GM10248 (cell line): ENCODE measurements at regions not wholly inside any gene's neighbourhood (a gene's known extent, or its start where the extent isn't known, plus 50 kb on each side); places are given as distances from the start of the nearest gene placed in this dataset.

ENCODE experiments used
- CTCF ChIA-PET: fragments of 300-600 bp; sonication (Branson Sonifier 250); formaldehyde crosslinking; extraction: SDS; loops from one replicate; lab custom pipeline; 2021; ENCODE audit warnings: antibody characterized with exemption; lab: Yijun Ruan, JAX
- POLR2A ChIA-PET: fragments of 350-650 bp; sonication (Branson Sonifier 250); formaldehyde crosslinking; extraction: SDS; loops from one replicate; lab custom pipeline; 2020; ENCODE audit warnings: antibody characterized with exemption; lab: Yijun Ruan, JAX
- DNase-seq: peaks from one replicate; pipeline ENCODE4 v3.0.0; 2012; ENCODE audit errors: extremely low spot score
- CTCF ChIP-seq: IDR thresholded peaks from 2 replicates; pipeline ENCODE4 v1.5.1; 2012; ENCODE audit warnings: mild to moderate bottlenecking, low read depth; ENCODE audit errors: extremely low read depth, missing control alignments, control extremely low read depth

- POLR2A ChIA-PET = no interaction called here
- no peak for DNase-seq
- CTCF ChIA-PET = interaction anchor here (0.9 to 1.6 kb wide), 7 partner anchors 10 to 805 kb away, joined by 3 to 6 read pairs (median 3); no protein-coding TSS in a partner anchor
Measured at GRCh38 chr10:59586407-59586891, 123.2 kb downstream of the SLC16A9 start.

GRCh38 chr10:59585046-59585700, 124.5 kb downstream of the SLC16A9 start:
- no peak for DNase-seq
- POLR2A ChIA-PET = no interaction called here
- CTCF ChIA-PET = interaction anchor here (1.1 kb wide), 1 partner anchor 9 kb away, joined by 4 read pairs; no protein-coding TSS in a partner anchor

More at GRCh38 chr10:59586407-59586891, 123.2 kb downstream of the SLC16A9 start:
- no peak for TF ChIP-seq CTCF

GRCh38 chr10:59582780-59583179, 126.9 kb downstream of the SLC16A9 start:
- TF ChIP-seq CTCF = no peak
- POLR2A ChIA-PET = no interaction called here
- no peak for DNase-seq
- CTCF ChIA-PET = interaction anchor here (0.9 kb wide), 1 partner anchor 11 kb away, joined by 3 read pairs; no protein-coding TSS in a partner anchor

More at GRCh38 chr10:59585046-59585700, 124.5 kb downstream of the SLC16A9 start:
- TF ChIP-seq CTCF = no peak

- TF ChIP-seq CTCF = no peak
- CTCF ChIA-PET = interaction anchor here (0.9 kb wide), 1 partner anchor 10 kb away, joined by 3 read pairs; no protein-coding TSS in a partner anchor
Measured at GRCh38 chr10:59582058-59582457, 127.6 kb downstream of the SLC16A9 start.

GRCh38 chr10:59580026-59580863, 129.4 kb downstream of the SLC16A9 start:
- CTCF ChIA-PET = interaction anchor here (1.0 to 3.3 kb wide), 6 partner anchors 8 to 1050 kb away, joined by 3 to 12 read pairs (median 3); no protein-coding TSS in a partner anchor
- DNase-seq = no peak
- POLR2A ChIA-PET = no interaction called here
- peak; percentile 24 for TF ChIP-seq CTCF

More at GRCh38 chr10:59582058-59582457, 127.6 kb downstream of the SLC16A9 start:
- POLR2A ChIA-PET = no interaction called here
- DNase-seq = no peak

- no peak for TF ChIP-seq CTCF
- ChIA-PET CTCF (interaction anchor here (1.1 to 3.3 kb wide), 3 partner anchors 9 to 1048 kb away, joined by 3 to 12 read pairs (median 4); no protein-coding TSS in a partner anchor), POLR2A (no interaction called here)
- DNase-seq = no peak
Measured at GRCh38 chr10:59578741-59579140, 130.9 kb downstream of the SLC16A9 start.
